GM19372 (cell line): ENCODE measurements at regions not wholly inside any gene's neighbourhood (a gene's known extent, or its start where the extent isn't known, plus 50 kb on each side); places are given as distances from the start of the nearest gene placed in this dataset.

Experiments
- ATAC-seq: cut with Tn5 transposase; IDR thresholded peaks from one replicate; pipeline ENCODE4 v1.9.1; 2021; ENCODE audit warnings: mild to moderate bottlenecking, low read depth, moderate library complexity; ENCODE audit not compliant: unreplicated experiment

DNA sequence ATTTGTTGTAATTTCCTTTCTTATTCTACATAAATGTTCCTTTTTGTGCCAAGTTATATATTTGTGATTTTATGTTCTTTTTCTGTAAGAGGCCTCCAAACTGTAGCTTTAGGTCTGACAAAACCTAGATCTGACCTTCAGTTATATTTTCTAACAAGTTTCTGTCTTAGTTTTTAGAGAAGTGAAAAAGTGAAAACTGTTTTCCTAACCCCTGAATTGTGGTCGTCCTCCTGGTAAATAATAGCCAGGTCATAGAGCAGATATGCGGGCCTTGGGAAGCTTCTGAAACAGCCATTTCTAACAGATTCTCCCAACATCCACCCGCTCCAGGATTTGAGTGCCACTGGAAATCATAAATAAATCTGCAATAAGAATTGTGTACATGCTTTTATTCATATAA is 398.4 kb upstream of the CWC22 start:
- ATAC-seq = no peak

DNA sequence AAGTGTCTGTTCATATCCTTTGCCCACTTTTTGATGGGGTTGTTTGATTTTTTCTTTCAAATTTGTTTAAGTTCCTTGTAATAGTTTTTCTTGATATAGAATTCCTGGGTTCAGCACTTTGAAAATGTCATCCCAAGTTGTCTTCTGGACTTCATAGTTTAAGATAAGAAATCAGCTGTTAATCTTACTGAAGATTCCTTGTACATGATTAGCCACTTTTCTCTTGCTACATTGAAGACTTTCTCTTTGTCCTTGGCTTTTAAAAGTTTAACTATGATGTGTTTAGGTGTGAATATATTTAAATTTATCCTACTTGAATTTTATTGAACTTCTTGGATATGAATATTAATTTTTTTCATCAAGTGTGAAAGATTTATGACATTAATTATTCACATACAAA is 387.2 kb upstream of the CWC22 start:
- ATAC-seq = no peak

DNA sequence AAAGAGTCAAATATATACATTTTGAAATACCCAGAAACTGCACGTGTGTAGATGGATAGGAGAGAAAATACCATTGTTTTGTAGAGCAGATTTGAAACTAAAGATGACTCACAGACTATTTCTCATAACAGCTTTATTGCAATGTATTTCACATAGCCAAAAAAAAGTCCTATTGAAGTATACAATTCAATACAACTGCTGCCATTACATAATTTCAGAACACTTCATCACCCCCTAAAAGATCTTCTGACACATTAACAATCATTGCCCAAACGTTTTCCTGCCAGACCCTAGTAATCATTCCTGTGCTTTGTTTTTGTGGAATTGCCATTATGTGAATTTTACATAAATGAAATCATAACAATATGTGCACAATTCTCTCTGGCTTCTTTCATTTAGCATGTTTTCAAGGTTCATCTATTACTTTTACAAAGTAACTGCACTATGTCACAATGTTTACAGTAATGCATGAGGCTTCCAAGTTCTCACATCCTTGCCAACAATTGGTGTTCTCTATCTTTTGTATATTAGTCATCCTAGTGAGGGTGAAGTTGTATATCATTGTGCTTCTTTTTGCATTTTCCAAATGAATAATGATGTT is 378.6 kb upstream of the CWC22 start:
- ATAC-seq = no peak

DNA sequence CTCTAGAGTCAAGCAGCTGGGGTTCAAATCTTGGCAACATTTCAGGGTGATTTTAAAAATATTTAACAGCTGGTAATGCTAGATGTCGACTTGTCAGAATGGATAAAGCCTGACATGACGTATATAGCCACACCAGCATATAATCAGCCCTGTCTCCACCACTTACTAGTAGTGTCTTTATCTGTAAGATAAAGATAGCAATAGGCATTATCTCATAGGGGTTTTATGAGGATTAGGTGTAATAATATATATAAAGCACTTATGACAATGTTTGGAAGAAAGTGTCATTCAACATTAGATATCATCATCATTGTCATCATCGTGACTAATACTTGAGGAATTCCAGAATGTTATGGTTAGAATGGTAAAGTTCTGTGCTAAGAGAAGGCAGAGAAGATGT is 369.0 kb upstream of the CWC22 start:
- no peak for ATAC-seq

DNA sequence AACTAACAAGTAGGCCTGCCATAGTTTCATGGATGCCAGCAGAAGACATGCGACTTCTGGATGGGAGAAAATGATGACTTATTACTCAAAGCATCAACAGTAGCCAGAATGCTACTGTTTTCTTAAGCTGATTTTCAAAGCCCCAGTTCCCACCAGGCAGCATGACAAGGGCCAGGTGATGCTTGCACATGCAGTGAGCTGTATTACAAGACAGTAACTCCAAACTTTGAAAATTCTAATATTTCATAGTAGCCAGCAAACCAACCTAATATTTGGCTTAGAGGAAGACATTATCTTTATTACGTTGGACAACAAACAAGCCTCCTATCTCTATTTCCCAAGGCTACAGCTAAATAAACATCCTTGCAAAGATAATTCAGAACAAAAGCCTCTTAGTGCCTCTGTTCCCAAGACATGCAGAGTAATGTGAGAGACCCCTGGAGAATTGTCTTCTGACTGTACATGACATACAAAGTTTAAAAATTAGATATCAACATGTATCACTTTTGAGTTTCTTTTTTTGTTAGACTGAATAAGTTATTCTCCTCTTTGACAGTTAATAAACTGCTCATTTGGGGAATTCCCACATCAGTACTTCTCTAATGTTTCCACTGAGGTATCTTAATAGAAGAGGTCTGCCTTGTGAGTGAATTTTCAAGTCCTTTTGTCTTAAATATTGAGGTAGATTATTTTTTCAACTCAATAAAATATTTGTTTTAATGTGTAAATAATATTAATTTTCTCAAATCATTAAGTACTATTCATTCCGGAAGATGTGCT is 367.6 kb upstream of the CWC22 start:
- no peak for ATAC-seq

DNA sequence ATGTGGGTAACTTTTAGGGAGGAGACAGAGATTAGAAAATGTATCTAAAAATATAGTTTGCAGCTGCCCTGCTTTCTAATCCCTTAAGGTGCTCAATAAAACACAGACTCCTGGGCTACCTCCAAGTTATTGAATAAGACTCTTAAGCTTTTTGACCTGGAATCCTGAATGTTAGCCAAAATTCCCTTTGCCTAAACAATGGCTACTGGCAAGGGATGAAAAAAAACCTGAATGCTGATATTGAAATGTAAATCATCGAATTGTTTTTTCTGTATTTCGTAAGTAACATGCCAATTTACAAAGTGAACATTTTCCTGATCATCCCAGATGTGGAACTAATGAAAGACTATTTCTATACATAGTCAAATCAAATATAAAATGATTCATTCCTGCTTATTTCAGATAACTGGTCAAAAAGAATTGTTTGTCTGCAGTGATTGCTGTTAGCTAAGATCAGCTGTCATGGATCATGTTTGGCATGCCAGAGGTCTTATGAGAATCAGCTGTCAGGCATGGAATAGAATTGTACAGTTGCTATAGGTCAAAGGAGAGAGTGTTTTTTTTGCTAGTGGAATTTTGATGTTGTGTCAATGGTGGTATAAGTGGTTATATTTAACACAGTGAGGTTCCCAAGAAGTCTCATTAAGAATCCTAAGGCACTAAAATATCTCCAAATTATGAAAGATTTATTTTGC is 363.6 kb upstream of the CWC22 start:
- no peak for ATAC-seq

DNA sequence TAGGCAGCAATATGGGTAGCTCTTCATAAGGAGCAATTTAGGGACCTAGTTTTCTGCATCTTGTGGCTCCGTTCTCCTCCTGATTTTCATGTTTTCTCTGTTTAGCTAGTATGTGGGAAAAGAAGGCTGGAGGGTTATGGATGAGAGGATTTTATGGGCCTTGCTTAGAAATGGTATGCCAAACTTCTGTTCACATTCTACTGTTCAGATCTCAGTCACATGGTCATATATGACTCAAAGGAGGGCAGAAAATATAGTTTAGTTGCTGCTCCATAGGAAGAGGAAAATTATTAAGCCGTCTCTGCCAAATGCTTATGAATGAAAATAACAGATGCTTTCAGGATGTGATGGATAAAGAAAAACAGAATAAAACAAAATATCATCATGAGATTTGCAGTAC is 361.8 kb upstream of the CWC22 start:
- no peak for ATAC-seq

DNA sequence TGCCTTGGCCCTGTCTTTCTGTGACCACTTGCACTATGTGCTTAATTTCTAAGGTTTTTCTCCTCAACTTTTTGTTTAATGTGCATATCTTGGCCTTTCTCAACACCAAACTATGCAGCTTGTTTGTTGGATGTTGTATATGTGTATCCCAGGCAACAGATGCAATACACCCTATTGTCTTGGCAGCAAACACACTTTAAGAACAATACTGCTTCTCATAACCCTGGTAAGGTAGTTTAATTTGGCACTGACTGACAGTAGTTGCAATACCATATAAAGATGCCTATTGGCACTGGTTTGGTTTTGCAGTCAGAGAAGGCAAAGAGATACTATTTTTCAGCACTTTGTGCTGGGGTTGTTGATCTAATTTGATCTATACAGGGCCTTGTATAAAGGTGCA is 360.7 kb upstream of the CWC22 start:
- ATAC-seq = no peak

DNA sequence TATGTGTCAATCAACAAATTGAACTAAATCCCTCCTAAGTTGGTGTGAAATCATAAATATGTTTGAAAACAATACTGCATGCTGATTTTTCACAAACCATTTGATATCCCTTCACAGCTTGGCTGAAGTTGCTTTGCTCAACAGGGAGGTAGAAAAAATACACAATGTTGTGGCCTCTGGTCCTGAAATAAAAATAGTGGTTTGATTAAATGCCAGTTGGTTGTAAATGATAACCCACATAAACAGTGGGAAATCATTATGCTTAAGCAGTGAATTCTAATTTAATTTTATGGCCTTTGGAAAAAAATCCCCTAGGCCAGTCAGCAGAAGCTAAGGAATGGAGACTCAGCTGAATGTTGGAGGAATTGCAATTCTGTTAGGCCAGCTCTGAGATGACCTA is 359.4 kb upstream of the CWC22 start:
- ATAC-seq = no peak

DNA sequence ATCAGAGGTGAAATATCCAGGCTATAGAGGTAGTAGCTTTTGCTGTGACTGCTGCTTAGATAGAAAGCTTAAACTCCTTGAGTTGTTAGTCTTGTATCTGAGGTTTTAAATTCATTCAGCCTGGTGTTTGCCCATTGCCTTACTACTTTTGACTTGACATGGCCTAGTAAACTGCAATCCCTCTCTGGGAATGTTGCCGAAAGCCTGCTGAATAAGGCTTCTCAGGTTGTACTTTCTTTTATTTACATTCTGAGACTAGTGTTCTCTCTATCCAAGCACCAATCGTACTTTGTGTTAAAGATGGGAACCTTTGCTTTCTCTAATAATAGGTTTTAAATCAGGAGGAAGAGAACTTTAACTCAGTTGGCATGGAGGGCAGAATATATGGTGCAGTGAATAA is 357.6 kb upstream of the CWC22 start:
- ATAC-seq = no peak

DNA sequence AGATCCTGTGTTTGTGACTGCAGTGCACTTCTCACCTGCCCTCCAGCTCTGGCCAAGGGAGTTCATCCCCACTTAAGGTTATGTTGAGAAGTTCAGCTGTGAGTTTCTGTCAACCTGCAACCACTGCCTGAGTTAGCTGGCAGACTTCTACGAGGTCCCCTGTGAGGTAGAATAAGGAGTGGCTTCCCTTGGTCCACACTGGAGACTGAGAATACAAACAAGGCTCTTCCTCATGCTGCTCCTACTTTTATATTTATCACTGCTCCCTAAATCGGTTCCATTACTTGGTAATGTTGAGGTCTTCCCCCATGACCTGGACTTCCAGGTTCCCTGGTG is 353.2 kb upstream of the CWC22 start:
- peak; percentile 38 for ATAC-seq

DNA sequence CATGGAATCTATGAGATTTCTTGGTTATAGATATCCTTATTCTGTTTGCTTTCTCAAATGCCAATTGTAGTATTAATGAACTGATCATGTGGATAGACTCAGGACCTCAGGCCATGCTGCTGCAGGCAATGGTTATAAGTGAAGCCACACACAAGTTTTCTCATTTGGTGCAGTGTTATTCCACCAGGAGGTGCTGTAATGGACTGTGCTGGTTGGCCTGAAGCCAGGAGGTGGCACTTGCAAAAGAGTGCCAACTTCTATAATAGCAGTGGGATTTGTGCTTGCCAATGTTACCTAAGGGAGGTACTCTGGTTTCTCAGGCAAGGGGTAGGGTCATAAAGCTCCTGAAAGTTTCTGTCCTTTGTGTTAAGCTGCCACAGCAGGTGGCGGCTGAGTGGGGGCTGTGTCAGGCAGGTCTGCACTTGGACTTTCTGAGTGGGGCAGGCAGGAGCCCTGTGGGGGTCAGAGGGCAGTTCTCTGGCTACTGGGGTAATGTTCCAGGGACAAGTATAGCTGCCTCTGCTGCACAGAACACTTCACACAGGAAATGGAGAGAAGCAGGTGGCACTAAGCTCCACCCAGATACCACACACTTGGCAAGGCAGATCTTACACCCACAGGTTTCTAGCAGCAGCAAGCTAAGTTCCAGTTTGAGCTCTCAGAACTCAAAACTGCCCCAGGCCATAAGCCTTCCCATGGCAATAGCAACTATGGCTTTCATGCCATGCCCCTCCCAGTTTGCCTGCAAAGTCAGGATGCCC is 352.6 kb upstream of the CWC22 start:
- peak; percentile 94 for ATAC-seq

DNA sequence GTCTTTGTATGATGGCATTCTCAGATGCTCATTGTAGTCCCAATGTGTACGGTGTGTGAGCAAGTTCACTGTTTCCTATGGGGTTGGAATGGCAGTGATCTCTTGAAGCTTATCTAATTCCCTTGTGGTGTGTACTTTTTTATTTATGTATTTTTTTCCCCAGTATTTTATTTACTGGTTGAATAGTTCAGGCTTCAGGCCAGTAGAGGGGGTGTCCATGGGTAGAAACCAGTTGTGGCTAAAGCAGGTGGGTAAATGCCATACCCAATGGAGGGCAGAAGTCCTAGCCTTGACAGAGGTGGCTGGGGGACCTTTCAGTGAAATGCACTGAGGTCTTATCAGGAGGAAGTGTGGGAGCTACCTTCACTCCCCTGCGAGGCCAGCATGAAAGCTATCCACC is 351.4 kb upstream of the CWC22 start:
- ATAC-seq = no peak

DNA sequence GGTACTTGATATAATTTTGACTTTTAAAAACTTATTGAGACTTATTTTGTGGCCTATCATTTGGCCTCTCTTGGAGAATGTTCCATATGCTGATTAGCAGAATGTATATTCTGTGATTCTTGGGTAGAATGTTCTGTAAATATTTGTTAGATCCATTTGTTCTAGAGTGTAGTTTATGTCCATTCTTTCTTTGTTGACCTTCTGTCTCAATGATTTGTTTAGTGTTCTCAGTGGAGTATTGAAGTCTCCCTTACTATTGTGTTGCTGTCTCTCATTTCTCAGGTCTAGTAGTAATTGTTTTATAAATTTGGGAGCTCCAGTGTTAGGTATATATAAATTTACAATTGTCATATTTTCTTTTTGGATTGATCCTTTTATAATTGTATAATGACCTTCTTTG is 349.6 kb upstream of the CWC22 start:
- no peak for ATAC-seq

DNA sequence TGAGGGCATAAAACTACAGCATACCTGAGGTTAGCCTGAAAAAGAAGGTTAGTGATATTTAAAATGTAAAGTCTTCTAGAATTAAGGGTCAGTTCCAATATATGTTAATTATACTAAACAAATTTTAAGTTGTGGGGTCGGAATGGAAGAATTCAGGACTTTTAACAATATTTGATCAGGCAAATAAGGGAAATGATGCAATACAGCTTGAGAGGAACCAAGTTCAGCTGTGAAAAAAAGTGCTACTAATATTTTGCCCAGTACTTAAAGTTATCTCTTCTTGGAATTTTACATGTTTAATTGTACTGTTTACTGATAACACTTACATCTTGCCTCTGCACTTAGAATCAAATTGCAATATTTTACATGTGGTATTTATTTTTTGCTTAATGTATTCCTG is 345.5 kb upstream of the CWC22 start:
- ATAC-seq = no peak

DNA sequence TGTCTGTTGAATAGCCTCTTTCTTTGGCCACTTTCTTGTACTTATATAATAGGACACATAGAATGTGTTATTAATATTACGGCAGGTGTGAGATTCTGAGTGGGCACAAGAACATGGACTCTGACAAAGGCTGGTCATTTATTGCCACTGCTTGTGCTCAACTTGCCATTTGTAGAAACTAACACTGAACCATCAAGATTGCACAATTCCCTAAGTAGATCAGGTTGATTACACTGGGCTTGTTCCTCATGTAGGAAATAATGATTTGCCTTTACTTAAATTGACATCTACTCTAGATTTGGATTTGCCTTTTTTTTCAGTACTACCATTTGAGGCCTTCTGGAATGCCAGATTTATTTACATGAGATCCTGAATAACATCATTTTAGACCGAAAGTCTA is 342.7 kb upstream of the CWC22 start:
- no peak for ATAC-seq

DNA sequence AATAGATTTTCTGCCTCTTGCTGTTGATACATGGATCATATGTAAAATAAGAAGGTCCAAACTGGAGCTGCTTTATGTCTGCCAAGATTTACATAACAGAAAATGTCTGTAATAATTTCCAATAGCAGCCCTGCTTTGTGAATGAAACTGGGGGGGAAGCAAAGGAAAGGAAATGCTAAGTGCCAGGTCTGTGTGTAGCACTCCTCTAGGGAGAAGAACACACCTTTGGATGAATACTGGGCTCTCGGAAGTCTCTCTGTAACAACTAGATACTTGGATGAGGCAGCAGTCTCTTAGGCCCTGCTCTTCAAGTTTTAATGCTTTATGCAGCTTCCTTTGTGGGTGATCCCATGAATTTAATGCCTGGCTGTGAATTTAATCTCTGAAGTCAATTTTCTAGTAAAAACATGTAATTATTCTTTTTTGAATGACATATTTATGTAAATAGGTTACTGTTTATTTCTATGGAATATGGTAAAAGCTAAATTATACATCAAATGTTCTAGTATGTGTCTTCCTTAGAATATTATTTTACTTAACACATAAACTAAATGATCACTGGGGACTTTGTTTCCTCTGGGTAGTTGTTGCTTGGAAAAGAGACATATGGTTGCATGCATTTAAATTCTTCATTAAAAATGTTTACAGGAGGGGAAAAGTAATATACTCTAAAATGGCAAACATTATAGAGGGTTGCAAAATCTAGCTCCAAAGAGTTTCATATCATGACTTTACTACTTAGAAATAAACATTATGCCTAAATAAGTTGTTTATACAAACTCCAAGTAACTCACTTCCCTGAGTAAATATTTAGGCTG is 336.6 kb upstream of the CWC22 start:
- ATAC-seq = no peak

DNA sequence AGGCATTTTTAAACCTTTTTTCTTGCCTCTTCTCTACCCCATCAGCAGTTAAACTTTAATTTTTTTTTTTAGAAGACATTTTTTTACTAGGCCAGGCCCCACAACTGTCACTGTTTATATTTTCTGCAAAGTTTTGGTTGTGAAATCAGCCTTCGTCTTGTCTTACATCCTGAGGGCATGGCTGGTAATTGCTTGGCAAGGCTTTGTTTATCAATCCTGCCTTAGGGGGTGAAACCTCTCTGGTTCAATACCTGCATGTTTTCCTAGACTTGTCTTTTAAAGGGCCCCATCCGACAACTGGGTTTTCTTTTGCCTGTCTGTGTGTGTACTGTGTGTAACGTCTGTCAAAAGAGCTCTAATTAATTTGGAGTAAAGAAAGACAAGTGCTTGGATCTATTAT is 330.0 kb upstream of the CWC22 start:
- no peak for ATAC-seq

DNA sequence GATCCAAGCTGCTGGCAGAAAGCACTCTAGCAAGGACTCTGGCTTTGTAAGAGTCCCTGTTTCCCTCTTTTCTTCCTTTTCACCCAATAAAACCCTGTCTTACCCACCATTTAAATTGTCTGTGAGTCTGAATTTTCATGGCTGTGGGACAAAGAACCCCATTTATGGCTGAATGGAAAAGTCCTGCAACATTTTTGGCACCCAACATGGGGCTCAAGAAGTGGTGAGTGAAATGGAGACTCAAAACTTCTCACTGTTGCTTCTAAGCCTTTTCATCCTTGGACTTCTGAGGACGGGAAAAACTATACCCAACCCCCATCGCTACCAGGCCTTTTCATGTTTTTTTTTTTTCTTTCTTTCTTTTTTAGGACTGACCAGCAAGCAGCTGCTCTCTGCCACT is 329.5 kb upstream of the CWC22 start:
- ATAC-seq = no peak

DNA sequence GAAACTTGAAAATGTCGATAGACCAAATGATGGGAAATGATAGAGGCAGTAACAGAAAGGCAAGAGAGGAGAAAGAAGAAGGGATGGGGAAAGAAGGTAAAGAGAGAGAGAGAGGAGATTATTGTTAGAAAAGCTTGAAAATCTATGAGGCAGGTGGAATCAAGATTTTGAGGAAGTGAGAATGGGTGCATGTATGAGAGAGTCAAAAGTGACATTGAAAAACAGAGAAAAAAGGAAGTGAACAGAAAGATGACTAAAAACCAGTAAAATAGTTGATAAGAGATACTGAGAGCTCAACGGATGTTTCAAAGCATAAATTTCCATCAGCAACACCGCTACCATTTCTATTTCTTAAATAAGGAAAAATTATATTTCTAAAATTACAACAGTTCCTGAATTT is 327.4 kb upstream of the CWC22 start:
- ATAC-seq = peak; percentile 99
